Fibroblast of lung (primary cell): ENCODE measurements at regions not wholly inside any gene's neighbourhood (a gene's known extent, or its start where the extent isn't known, plus 50 kb on each side); places are given as distances from the start of the nearest gene placed in this dataset.

ENCODE experiments used
- EZH2 ChIP-seq: IDR thresholded peaks from 2 replicates; pipeline ENCODE4 v1.5.1; 2012; ENCODE audit warnings: low read length, control low read depth, mild to moderate bottlenecking; ENCODE audit errors: missing control alignments
- TF ChIP-seq, protein P1 (sequence below), 2 donors: IDR thresholded peaks in 1 of 2; conservative IDR thresholded peaks in 1 of 2; 1 replicate in 1 of 2; 2 replicates in 1 of 2; pipeline ENCODE4 v1.5.1; 2011 to 2012; ENCODE audit warnings: low read length in 2 of 2, control low read depth in 1 of 2, inconsistent platforms in 1 of 2, low read depth in 1 of 2, mild to moderate bottlenecking in 1 of 2

DNA sequence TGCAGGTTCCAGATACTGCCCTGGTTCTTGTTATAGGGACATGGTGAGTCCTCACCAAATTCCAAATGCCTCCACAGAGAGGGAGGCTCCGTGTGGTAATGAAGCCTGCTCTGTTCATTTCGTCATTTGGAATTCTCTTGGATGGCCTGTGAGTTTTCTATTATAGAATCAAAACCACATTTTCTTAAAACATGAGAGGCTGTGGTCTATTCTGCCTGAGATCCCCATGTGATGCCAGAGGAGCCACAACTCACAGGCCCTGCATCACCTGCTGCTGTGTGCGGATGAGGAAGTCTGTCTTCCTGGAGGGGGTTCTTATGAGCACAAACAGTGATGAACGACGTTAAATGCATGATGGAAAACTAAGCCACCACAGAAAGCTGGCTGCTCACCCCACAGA lies 264.4 kb downstream of the UQCRFS1 start:
- TF ChIP-seq, protein P1, sequence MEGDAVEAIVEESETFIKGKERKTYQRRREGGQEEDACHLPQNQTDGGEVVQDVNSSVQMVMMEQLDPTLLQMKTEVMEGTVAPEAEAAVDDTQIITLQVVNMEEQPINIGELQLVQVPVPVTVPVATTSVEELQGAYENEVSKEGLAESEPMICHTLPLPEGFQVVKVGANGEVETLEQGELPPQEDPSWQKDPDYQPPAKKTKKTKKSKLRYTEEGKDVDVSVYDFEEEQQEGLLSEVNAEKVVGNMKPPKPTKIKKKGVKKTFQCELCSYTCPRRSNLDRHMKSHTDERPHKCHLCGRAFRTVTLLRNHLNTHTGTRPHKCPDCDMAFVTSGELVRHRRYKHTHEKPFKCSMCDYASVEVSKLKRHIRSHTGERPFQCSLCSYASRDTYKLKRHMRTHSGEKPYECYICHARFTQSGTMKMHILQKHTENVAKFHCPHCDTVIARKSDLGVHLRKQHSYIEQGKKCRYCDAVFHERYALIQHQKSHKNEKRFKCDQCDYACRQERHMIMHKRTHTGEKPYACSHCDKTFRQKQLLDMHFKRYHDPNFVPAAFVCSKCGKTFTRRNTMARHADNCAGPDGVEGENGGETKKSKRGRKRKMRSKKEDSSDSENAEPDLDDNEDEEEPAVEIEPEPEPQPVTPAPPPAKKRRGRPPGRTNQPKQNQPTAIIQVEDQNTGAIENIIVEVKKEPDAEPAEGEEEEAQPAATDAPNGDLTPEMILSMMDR (conservative IDR thresholded peaks at IDR 0.05 in 1 of 2, IDR thresholded peaks at IDR 0.05 in 1 of 2; ENCODE audit: low read depth in 1 of 2, low read length in 2 of 2): no peak
- TF ChIP-seq EZH2: no peak
